HepG2 (cell line): ENCODE measurements at regions not wholly inside any gene's neighbourhood (a gene's known extent, or its start where the extent isn't known, plus 50 kb on each side); places are given as distances from the start of the nearest gene placed in this dataset.

Source experiments
- ATAC-seq: fragments of 200-7000 bp; cut with Tn5 transposase; 3 replicates; pipeline ENCODE4 v1.9.1; 2020; ENCODE audit warnings: mild to moderate bottlenecking, moderate library complexity
- BruUV-seq: library from RNA; stranded (reverse); fragments of 400-500 nt; replicated peaks from 2 replicates; lab custom pipeline; 2021; lab: Mats Ljungman, UMichigan
- CTCF ChIA-PET: fragments of 300-600 bp; formaldehyde crosslinking; extraction: SDS; loops from one replicate; lab custom pipeline; 2021; ENCODE audit warnings: low total read pairs, inconsistent platforms, low intra/inter-chr PET ratio; lab: Yijun Ruan, JAX
- POLR2A ChIA-PET: fragments of 350-600 bp; sonication (Branson Sonifier 250); formaldehyde crosslinking; loops from one replicate; lab custom pipeline; 2020; ENCODE audit warnings: antibody characterized with exemption, inconsistent platforms; lab: Yijun Ruan, JAX
- DNase-seq: peaks from one replicate; pipeline ENCODE4 v3.0.0-alpha.2; 2015; ENCODE audit warnings: low spot score
- FAIRE-seq: peaks from 3 replicates; lab custom pipeline; 2011; peaks lifted over from hg19 to GRCh38; lab: Jason Lieb, UNC
- H2AFZ ChIP-seq: one replicate; pipeline ENCODE4 v1.6.1; 2011; ENCODE audit warnings: low read length, inconsistent platforms
- H3K27ac ChIP-seq: fragments of 300-600 bp; 3 replicates; pipeline ENCODE4 v1.8.0; 2011; ENCODE audit warnings: mixed run types, mild to moderate bottlenecking, mixed read lengths, low read length, inconsistent platforms; ENCODE audit not compliant: insufficient read depth; ENCODE audit errors: extremely low read length
- H3K27me3 ChIP-seq, 2 experiments: fragments of 200-600 bp in 1 of 2; 2 replicates in 1 of 2; 3 replicates in 1 of 2; pipeline versions ENCODE4 v1.6.0 to v1.8.0; 2011; ENCODE audit warnings: low read length in 2 of 2, mild to moderate bottlenecking in 2 of 2, moderate library complexity in 2 of 2, inconsistent platforms in 1 of 2; ENCODE audit not compliant: insufficient read depth in 2 of 2, control insufficient read depth in 1 of 2
- H3K36me3 ChIP-seq, 2 experiments: fragments of 200-600 bp in 1 of 2; replicated peaks in 1 of 2; 2 replicates in 1 of 2; 3 replicates in 1 of 2; pipeline versions ENCODE4 v1.5.1 to v1.8.0; 2011; ENCODE audit warnings: low read length in 2 of 2, inconsistent platforms in 1 of 2; ENCODE audit not compliant: insufficient read depth in 2 of 2, control insufficient read depth in 1 of 2
- H3K4me1 ChIP-seq: 2 replicates; pipeline ENCODE4 v1.5.1; 2012; ENCODE audit warnings: low read length, inconsistent platforms; ENCODE audit not compliant: insufficient read depth
- H3K4me2 ChIP-seq: 2 replicates; pipeline ENCODE4 v1.6.0; 2011; ENCODE audit warnings: low read depth, low read length, inconsistent platforms
- H3K4me3 ChIP-seq, 3 experiments: fragments of 200-600 bp in 1 of 3; sonication (generic), shearing (Covaris generic) in 1 of 3; replicated peaks in 1 of 3; 2 replicates each; pipeline ENCODE4 v1.5.1; 2011 to 2016; ENCODE audit warnings: low read length in 3 of 3, inconsistent platforms in 2 of 3, low read depth in 2 of 3, mild to moderate bottlenecking in 2 of 3, control low read depth in 1 of 3, mixed read lengths in 1 of 3; ENCODE audit not compliant: insufficient read depth in 1 of 3
- H3K79me2 ChIP-seq: one replicate; pipeline ENCODE4 v1.6.1; 2011; ENCODE audit warnings: low read length, inconsistent platforms; ENCODE audit not compliant: insufficient read depth
- H3K9ac ChIP-seq: 2 replicates; pipeline ENCODE4 v1.6.0; 2011; ENCODE audit warnings: mild to moderate bottlenecking, low read depth, low read length, inconsistent platforms; ENCODE audit not compliant: insufficient read depth
- H3K9me3 ChIP-seq: 2 replicates; pipeline ENCODE4 v1.5.1; 2012; ENCODE audit warnings: mild to moderate bottlenecking, low read length
- H4K20me1 ChIP-seq: 2 replicates; pipeline ENCODE4 v1.6.0; 2011; ENCODE audit warnings: inconsistent platforms, mild to moderate bottlenecking, low read length, moderate library complexity; ENCODE audit not compliant: insufficient read depth
- ELF3 ChIP-seq: IDR thresholded peaks from 2 replicates; pipeline ENCODE4 v1.6.1; 2016; ENCODE audit warnings: missing genetic modification reagents, missing compliant biosample characterization
- KAT2B ChIP-seq: fragments of 150-350 bp; IDR thresholded peaks from 2 replicates; pipeline ENCODE4 v1.6.1; 2014; ENCODE audit warnings: low read depth, low read length, borderline replicate concordance
- KAT7 ChIP-seq: IDR thresholded peaks from 2 replicates; pipeline ENCODE4 v1.6.1; 2018; ENCODE audit warnings: borderline replicate concordance, missing compliant biosample characterization
- POLR2G ChIP-seq: fragments of 200-400 bp; formaldehyde crosslinking; IDR thresholded peaks from 2 replicates; pipeline ENCODE4 v1.6.1; 2018; ENCODE audit warnings: mild to moderate bottlenecking, low read depth, low read length, moderate library complexity
- RBFOX2 ChIP-seq: fragments of 200-400 bp; formaldehyde crosslinking; IDR thresholded peaks from 2 replicates; pipeline ENCODE4 v1.6.1; 2017; ENCODE audit warnings: low read depth, mild to moderate bottlenecking, low read length
- RORA ChIP-seq: sonication (generic); formaldehyde crosslinking; IDR thresholded peaks from 2 replicates; pipeline ENCODE4 v1.5.0; 2020; ENCODE audit warnings: mild to moderate bottlenecking, missing genetic modification reagents, moderate library complexity
- U2AF2 ChIP-seq: fragments of 200-400 bp; formaldehyde crosslinking; IDR thresholded peaks from 2 replicates; pipeline ENCODE4 v1.6.1; 2017; ENCODE audit warnings: low read depth, mild to moderate bottlenecking, low read length
- ZNF253 ChIP-seq: sonication (generic); formaldehyde crosslinking; IDR thresholded peaks from 2 replicates; pipeline ENCODE4 v1.8.0; 2022; ENCODE audit warnings: mild to moderate bottlenecking, missing genetic modification reagents, borderline replicate concordance
- ZNF30 ChIP-seq: sonication (generic); formaldehyde crosslinking; IDR thresholded peaks from 2 replicates; pipeline ENCODE4 v1.5.0; 2020; ENCODE audit warnings: mild to moderate bottlenecking, missing genetic modification reagents
- WGBS: methylation state at CpG from one replicate; pipeline ENCODE4 v1.1.6; 2017; ENCODE audit warnings: low lambda C conversion rate; 5-methylcytosine and 5-hydroxymethylcytosine counted together
- in situ Hi-C: cut with HindIII; loops from 2 replicates; pipeline ENCODE4 v1.10.0; 2017; ENCODE audit warnings: low pct_unique_long_range_greater_than_20kb; ENCODE audit not compliant: extremely low pct_ligation_motif_present
- intact Hi-C: fragments of 100-400 bp; cut with micrococcal nuclease; formaldehyde crosslinking; loops from one replicate; pipeline ENCODE4 v1.10.0; 2022; ENCODE audit not compliant: unreplicated experiment
- TF ChIP-seq, protein P1 (sequence below): sonication (generic); formaldehyde crosslinking; IDR thresholded peaks from 2 replicates; pipeline ENCODE4 v1.8.1; 2023; ENCODE audit warnings: mild to moderate bottlenecking, missing genetic modification reagents
- TF ChIP-seq, protein P2 (sequence below): sonication (generic); IDR thresholded peaks from 2 replicates; pipeline ENCODE4 v1.6.1; 2016; ENCODE audit warnings: low read depth, borderline replicate concordance
- TF ChIP-seq, protein P3 (sequence below): sonication (generic); formaldehyde crosslinking; IDR thresholded peaks from 2 replicates; pipeline ENCODE4 v1.5.0; 2020; ENCODE audit warnings: mild to moderate bottlenecking, missing genetic modification reagents
- TF ChIP-seq, protein P4 (sequence below): sonication (generic); formaldehyde crosslinking; IDR thresholded peaks from 2 replicates; pipeline ENCODE4 v1.5.1; 2020; ENCODE audit warnings: missing genetic modification reagents, mild to moderate bottlenecking, borderline replicate concordance

DNA sequence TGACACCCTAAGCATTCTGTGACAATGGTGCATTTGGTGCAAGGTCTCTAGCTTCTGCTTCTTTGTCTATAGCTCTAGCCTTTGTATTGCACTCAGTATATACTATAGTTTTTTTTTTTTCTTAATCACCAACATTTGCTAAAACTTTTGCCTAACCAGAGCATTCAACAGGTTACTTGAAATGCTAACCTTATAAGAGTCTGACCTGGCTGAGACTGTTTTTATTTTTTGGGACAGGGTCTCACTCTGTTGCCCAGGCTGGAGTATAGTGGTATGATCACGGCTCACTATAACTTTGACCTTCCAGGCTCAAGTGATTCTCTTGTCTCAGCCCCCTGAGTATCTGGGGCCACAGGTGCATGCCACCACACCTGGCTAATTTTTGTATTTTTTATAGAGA lies 92.4 kb downstream of the ZNF365 start (continued):
- TF ChIP-seq, protein P1, sequence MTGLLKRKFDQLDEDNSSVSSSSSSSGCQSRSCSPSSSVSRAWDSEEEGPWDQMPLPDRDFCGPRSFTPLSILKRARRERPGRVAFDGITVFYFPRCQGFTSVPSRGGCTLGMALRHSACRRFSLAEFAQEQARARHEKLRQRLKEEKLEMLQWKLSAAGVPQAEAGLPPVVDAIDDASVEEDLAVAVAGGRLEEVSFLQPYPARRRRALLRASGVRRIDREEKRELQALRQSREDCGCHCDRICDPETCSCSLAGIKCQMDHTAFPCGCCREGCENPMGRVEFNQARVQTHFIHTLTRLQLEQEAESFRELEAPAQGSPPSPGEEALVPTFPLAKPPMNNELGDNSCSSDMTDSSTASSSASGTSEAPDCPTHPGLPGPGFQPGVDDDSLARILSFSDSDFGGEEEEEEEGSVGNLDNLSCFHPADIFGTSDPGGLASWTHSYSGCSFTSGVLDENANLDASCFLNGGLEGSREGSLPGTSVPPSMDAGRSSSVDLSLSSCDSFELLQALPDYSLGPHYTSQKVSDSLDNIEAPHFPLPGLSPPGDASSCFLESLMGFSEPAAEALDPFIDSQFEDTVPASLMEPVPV, result no peak
- TF ChIP-seq RORA (CRISPR knock-in tag) (no peak), KAT7 (CRISPR knock-in tag) (no peak), KAT2B (no peak)

DNA sequence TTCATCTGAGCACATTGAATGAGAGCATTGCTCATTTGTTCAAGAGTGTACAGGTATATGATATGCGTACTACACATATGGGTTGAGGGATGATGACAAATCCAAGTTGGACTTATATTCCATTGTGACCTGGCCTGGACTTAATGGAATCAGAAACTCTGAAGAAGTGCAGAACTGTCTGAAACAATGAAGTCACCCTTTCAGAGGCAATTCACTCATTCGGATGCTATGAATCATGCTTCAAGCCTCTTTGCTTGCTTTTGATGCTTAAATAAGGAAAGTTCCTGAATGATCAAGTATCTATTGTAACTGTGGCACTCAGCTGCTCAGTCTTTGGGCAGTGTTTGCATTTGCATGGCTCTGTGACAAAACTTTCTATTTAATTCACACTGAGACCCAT lies 93.4 kb downstream of the ZNF365 start:
- H3K9ac ChIP-seq, result no peak overlapping the region
- H3K4me3 ChIP-seq, result no peak overlapping the region
- 5% methylated on average over 2 of the region's 2 CpGs for WGBS
- ATAC-seq (no peak), FAIRE-seq (no peak), DNase-seq (no peak)
- H3K36me3 ChIP-seq, result no peaks in the 10 kb centered on the region
- POLR2A ChIA-PET, result no interaction called here
- H3K27me3 ChIP-seq, result no peaks in the 10 kb centered on the region; a peak in 1 of 5 replicates
- no TSS peak for BruUV-seq
- no peaks in the 10 kb centered on the region for H3K79me2 ChIP-seq
- H2AFZ ChIP-seq, result no peak overlapping the region
- in situ Hi-C loops (no loop called here), intact Hi-C loops (no loop called here)
- H4K20me1 ChIP-seq, result no peaks in the 10 kb centered on the region
- no peaks in the 10 kb centered on the region for H3K4me1 ChIP-seq
- CTCF ChIA-PET, result no interaction called here
- no peak overlapping the region for H3K4me2 ChIP-seq
- H3K9me3 ChIP-seq, result no peaks in the 10 kb centered on the region
- no peak overlapping the region for H3K27ac ChIP-seq
- TF ChIP-seq ZNF253 (CRISPR knock-in tag) (no peak), RBFOX2 (no peak), U2AF2 (no peak), POLR2G (no peak), ZNF30 (CRISPR knock-in tag) (no peak), ELF3 (CRISPR knock-in tag) (no peak)
- TF ChIP-seq, protein P2, sequence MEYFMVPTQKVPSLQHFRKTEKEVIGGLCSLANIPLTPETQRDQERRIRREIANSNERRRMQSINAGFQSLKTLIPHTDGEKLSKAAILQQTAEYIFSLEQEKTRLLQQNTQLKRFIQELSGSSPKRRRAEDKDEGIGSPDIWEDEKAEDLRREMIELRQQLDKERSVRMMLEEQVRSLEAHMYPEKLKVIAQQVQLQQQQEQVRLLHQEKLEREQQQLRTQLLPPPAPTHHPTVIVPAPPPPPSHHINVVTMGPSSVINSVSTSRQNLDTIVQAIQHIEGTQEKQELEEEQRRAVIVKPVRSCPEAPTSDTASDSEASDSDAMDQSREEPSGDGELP, result no peak
- TF ChIP-seq, protein P3, sequence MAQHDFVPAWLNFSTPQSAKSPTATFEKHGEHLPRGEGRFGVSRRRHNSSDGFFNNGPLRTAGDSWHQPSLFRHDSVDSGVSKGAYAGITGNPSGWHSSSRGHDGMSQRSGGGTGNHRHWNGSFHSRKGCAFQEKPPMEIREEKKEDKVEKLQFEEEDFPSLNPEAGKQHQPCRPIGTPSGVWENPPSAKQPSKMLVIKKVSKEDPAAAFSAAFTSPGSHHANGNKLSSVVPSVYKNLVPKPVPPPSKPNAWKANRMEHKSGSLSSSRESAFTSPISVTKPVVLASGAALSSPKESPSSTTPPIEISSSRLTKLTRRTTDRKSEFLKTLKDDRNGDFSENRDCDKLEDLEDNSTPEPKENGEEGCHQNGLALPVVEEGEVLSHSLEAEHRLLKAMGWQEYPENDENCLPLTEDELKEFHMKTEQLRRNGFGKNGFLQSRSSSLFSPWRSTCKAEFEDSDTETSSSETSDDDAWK (CRISPR knock-in tag), result no peak
- TF ChIP-seq, protein P4, sequence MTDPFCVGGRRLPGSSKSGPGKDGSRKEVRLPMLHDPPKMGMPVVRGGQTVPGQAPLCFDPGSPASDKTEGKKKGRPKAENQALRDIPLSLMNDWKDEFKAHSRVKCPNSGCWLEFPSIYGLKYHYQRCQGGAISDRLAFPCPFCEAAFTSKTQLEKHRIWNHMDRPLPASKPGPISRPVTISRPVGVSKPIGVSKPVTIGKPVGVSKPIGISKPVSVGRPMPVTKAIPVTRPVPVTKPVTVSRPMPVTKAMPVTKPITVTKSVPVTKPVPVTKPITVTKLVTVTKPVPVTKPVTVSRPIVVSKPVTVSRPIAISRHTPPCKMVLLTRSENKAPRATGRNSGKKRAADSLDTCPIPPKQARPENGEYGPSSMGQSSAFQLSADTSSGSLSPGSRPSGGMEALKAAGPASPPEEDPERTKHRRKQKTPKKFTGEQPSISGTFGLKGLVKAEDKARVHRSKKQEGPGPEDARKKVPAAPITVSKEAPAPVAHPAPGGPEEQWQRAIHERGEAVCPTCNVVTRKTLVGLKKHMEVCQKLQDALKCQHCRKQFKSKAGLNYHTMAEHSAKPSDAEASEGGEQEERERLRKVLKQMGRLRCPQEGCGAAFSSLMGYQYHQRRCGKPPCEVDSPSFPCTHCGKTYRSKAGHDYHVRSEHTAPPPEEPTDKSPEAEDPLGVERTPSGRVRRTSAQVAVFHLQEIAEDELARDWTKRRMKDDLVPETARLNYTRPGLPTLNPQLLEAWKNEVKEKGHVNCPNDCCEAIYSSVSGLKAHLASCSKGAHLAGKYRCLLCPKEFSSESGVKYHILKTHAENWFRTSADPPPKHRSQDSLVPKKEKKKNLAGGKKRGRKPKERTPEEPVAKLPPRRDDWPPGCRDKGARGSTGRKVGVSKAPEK (CRISPR knock-in tag), result no peak
